Inflammatory macrophage treated with lipopolysaccharide for 1 hour (primary cell): ENCODE measurements at regions not wholly inside any gene's neighbourhood (a gene's known extent, or its start where the extent isn't known, plus 50 kb on each side); places are given as distances from the start of the nearest gene placed in this dataset.

Experiments
- DNase-seq, 2 donors: peaks; one replicate each; pipeline ENCODE4 v3.0.0-alpha.2; 2020 to 2022

- peak; percentile 48 to 56 for DNase-seq
These were observed 177.8 kb upstream of the ECI2 start for GRCh38 chr6:4313044-4313686.

- DNase-seq = no peak
These were observed 176.8 kb upstream of the ECI2 start for GRCh38 chr6:4311976-4312860.

GRCh38 chr6:4309540-4309939 is 174.2 kb upstream of the ECI2 start:
- no peak for DNase-seq

- DNase-seq = peak; percentile 22 to 42
These were observed 173.0 kb upstream of the ECI2 start for GRCh38 chr6:4308364-4308763.

- no peak for DNase-seq
These were observed 169.6 kb upstream of the ECI2 start for GRCh38 chr6:4304927-4305455.

- peak; percentile 45 to 47 for DNase-seq
These were observed 168.3 kb upstream of the ECI2 start for GRCh38 chr6:4303638-4304037.

- DNase-seq = no peak
These were observed 167.1 kb upstream of the ECI2 start for GRCh38 chr6:4302524-4302923.

GRCh38 chr6:4301871-4302270 is 166.5 kb upstream of the ECI2 start:
- peak; percentile 33 to 68 for DNase-seq

GRCh38 chr6:4300917-4301316 is 165.5 kb upstream of the ECI2 start:
- DNase-seq = no peak

- no peak for DNase-seq
These were observed 164.1 kb upstream of the ECI2 start for GRCh38 chr6:4299476-4299875.

- no peak for DNase-seq
These were observed 162.0 kb upstream of the ECI2 start for GRCh38 chr6:4297348-4297747.

- DNase-seq = no peak
These were observed 161.2 kb upstream of the ECI2 start for GRCh38 chr6:4296552-4296951.

- DNase-seq = no peak
These were observed 160.4 kb upstream of the ECI2 start for GRCh38 chr6:4295783-4296155.

- no peak for DNase-seq
These were observed 159.8 kb upstream of the ECI2 start for GRCh38 chr6:4295058-4295782.

- DNase-seq = no peak
These were observed 159.3 kb upstream of the ECI2 start for GRCh38 chr6:4294636-4295035.

GRCh38 chr6:4291453-4292403 is 156.4 kb upstream of the ECI2 start:
- DNase-seq = no peak

- DNase-seq = no peak
These were observed 154.5 kb upstream of the ECI2 start for GRCh38 chr6:4289770-4290320.

GRCh38 chr6:4287811-4288244 is 152.5 kb upstream of the ECI2 start:
- no peak for DNase-seq

GRCh38 chr6:4287372-4287771 is 152.0 kb upstream of the ECI2 start:
- DNase-seq = no peak

- no peak for DNase-seq
These were observed 147.6 kb upstream of the ECI2 start for GRCh38 chr6:4282926-4283325.

GRCh38 chr6:4281341-4282293 is 146.2 kb upstream of the ECI2 start:
- DNase-seq = peak in 1 of 2 donors; percentile 17
